ENCODE measurements at regions not wholly inside any gene's neighbourhood (a gene's known extent, or its start where the extent isn't known, plus 50 kb on each side); places are given as distances from the start of the nearest gene placed in this dataset.
A peak's percentile ranks its signal among the peaks of the same experiment; 100 is the strongest.

DNA sequence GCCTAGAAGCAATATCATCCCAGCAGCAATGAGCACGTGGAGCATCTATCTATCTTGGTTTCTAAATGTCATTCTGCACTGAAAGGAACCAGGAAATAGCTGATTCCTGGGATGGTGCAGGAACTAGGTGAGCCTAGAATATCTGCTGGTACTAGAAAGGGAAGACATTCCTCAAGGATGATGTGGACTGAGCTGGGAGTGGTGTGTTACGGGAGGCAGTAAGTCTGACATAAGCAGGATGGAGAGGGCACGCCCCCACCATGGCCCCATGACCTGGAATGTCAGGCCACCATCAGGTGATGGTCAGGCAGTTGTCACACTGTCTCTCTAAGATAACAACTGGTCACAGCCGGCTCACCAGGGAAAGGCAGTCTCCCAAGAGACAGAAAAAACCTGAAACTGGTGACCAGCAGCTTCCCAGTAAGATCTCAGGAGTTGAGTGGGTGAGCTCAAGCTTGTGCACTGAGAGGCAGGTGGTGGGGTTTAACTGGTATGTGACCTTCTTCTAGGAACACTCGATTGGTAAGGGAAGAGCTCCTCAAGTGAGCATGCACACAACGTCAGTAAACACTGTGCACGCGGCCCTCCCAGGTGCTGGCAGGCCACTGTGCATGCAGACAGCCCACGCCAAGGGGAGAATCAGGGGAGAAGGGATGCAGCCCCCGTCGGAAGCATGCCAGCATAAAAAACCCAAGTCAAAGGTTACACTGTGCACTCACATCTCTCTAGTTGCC is 148.7 kb downstream of the ADSS2 start:
- Histone ChIP-seq H3K27ac (no peak overlapping the region), H3K36me3 (replicated peaks in 1 of 2) (no peaks in the 10 kb centered on the region), H3K4me1 (replicated peaks in 1 of 2) (peaks cover 5 to 10% of the 10 kb centered on the region in 2 donors), H3K9me3 (replicated peaks in 1 of 3) (no peaks in the 10 kb centered on the region), H3K4me3 (no peak overlapping the region), H3K27me3 (no peaks in the 10 kb centered on the region)
- intact Hi-C loops (cut with DNase I), result no loop called here
- WGBS, 4 donors, result 66 to 85% (median 69%) methylated on average over 11 of the region's 11 CpGs
- no peak for TF ChIP-seq POLR2A (IDR thresholded peaks at IDR 0.05)
- TF ChIP-seq, protein P1, sequence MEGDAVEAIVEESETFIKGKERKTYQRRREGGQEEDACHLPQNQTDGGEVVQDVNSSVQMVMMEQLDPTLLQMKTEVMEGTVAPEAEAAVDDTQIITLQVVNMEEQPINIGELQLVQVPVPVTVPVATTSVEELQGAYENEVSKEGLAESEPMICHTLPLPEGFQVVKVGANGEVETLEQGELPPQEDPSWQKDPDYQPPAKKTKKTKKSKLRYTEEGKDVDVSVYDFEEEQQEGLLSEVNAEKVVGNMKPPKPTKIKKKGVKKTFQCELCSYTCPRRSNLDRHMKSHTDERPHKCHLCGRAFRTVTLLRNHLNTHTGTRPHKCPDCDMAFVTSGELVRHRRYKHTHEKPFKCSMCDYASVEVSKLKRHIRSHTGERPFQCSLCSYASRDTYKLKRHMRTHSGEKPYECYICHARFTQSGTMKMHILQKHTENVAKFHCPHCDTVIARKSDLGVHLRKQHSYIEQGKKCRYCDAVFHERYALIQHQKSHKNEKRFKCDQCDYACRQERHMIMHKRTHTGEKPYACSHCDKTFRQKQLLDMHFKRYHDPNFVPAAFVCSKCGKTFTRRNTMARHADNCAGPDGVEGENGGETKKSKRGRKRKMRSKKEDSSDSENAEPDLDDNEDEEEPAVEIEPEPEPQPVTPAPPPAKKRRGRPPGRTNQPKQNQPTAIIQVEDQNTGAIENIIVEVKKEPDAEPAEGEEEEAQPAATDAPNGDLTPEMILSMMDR (IDR thresholded peaks at IDR 0.05), result no peak
- peak in 1 of 7 donors; percentile 21 for DNase-seq

DNA sequence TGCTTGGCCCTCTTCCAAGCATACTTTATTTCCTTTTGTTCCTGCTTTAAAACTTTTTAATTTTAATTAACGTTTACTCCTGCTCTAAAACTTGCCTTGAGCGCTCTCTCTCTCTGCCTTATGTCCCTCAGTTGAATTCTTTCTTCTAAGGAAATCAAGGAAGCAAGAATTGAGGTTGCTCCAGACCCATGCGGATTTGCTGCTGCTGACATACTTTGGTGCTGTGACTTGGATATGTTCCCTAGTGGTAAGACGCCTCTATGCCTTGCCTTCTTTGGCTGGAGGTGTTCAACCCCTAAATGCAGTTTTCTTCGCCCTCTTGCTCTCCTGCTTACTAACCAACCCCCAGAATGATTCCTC is 148.1 kb downstream of the ADSS2 start:
- Histone ChIP-seq H3K4me1 (replicated peaks in 1 of 2) (peaks cover 5 to 10% of the 10 kb centered on the region in 2 donors), H3K4me3 (no peak overlapping the region), H3K9me3 (replicated peaks in 1 of 3) (no peaks in the 10 kb centered on the region), H3K27me3 (no peaks in the 10 kb centered on the region), H3K27ac (no peak overlapping the region), H3K36me3 (replicated peaks in 1 of 2) (no peaks in the 10 kb centered on the region)
- no peak for TF ChIP-seq POLR2A (IDR thresholded peaks at IDR 0.05)
- TF ChIP-seq, protein P1 (IDR thresholded peaks at IDR 0.05), result no peak
- WGBS, 4 donors, result 75 to 85% (median 82%) methylated on average over 5 of the region's 5 CpGs
- DNase-seq, result no peak
- intact Hi-C loops (cut with DNase I), result no loop called here

DNA sequence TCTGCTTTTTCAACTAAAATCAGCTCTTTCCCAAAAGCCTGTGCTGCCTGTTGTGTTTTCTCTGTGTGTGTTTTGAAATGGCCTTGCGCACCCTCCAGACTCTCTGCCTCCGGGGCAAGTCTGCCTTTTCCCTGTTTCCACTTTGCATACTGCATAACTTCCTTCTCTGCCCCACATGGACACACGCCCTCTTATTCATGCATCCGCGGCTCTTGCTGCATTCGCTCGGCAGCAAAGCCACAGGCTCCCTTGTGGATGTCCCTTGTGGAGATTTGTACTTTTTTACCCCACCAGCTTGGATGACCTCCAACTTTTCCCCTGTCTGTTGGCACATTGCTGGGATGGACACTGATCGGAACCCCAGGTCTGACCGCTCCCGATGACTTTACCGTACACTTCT is 147.6 kb downstream of the ADSS2 start:
- Histone ChIP-seq H3K27me3 (no peaks in the 10 kb centered on the region), H3K27ac (no peak overlapping the region), H3K4me1 (replicated peaks in 1 of 2) (peaks cover 5 to 10% of the 10 kb centered on the region in 2 donors), H3K4me3 (no peak overlapping the region), H3K9me3 (replicated peaks in 1 of 3) (no peaks in the 10 kb centered on the region), H3K36me3 (replicated peaks in 1 of 2) (no peaks in the 10 kb centered on the region)
- WGBS, 4 donors, result 84 to 95% (median 89%) methylated on average over 11 of the region's 11 CpGs
- intact Hi-C loops (cut with DNase I), result no loop called here
- no peak for DNase-seq
- TF ChIP-seq POLR2A (IDR thresholded peaks at IDR 0.05), result no peak

DNA sequence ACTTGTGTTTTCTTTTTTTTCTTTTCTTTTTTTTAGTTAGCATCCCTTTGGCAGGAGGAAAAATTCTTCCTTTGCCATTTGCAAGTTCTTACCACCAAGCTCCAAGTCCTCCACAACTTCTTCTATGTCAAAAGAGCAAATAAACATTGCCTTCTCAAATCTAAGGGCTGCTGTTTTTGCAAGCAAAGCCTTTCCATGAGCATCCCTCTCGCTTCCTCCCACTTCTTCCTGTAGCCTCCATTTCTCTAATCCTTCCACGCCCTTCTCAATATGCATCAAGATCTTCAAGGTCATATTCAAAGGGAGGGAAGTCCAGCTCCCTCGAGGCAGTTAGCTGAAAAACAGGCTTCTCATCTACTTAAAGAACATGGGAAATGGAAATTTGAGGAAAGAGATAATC is 147.1 kb downstream of the ADSS2 start:
- Histone ChIP-seq H3K36me3 (replicated peaks in 1 of 2) (no peaks in the 10 kb centered on the region), H3K4me1 (replicated peaks in 1 of 2) (peaks cover 5 to 10% of the 10 kb centered on the region in 2 donors), H3K27ac (no peak overlapping the region), H3K4me3 (no peak overlapping the region), H3K27me3 (no peaks in the 10 kb centered on the region), H3K9me3 (replicated peaks in 1 of 3) (no peaks in the 10 kb centered on the region)
- 57 to 72% (median 64%) methylated on average over 3 of the region's 3 CpGs for WGBS, 4 donors
- DNase-seq, result no peak
- intact Hi-C loops (cut with DNase I), result no loop called here
- TF ChIP-seq, protein P1 (IDR thresholded peaks at IDR 0.05), result no peak
- TF ChIP-seq POLR2A (IDR thresholded peaks at IDR 0.05), result no peak

DNA sequence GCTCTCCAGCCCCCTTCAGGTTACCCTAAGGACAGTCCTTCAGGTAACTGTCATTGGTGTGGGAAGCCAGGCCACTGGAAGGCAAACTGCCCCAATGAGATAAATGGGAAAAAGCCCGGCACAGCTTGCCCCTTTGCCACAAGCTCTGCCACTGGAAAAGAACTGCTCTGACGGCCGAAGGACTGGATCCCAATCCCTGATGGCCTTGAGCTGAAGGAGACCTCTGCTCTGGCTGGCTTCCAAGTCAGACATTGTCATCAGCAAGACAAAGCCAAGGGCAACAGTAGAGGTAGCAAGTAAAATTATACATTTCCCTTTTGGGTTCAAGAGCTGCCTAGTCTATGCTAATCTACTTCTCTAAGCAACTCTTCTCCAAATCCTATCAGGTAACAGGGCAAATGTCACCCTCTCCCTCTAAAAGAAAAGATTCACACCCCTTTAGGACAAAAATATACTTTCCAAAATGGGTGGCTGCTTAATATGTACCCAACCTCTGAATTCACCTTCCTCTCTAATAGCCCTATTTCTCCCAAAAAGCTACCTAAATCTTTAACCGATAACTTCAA is 145.8 kb downstream of the ADSS2 start:
- 46 to 64% (median 58%) methylated on average over 4 of the region's 4 CpGs for WGBS, 4 donors
- intact Hi-C loops (cut with DNase I), result no loop called here
- Histone ChIP-seq H3K4me1 (replicated peaks in 1 of 2) (peaks cover 5% of the 10 kb centered on the region in 2 donors), H3K27ac (peak overlapping the region in 1 of 5 donors; percentile 55), H3K4me3 (no peak overlapping the region), H3K9me3 (replicated peaks in 1 of 3) (no peaks in the 10 kb centered on the region), H3K27me3 (no peaks in the 10 kb centered on the region), H3K36me3 (replicated peaks in 1 of 2) (no peaks in the 10 kb centered on the region)
- peak; percentile 52 to 76 (median 69) for DNase-seq
- no peak for TF ChIP-seq POLR2A (IDR thresholded peaks at IDR 0.05)
- TF ChIP-seq, protein P1 (IDR thresholded peaks at IDR 0.05), result no peak
